ENCODE measurements at regions not wholly inside any gene's neighbourhood (a gene's known extent, or its start where the extent isn't known, plus 50 kb on each side); places are given as distances from the start of the nearest gene placed in this dataset.

GRCh38 chr16:76835339-76835738 lies 355.7 kb upstream of the MON1B start:
- Mint-ChIP-seq H3K27ac (no peak overlapping the region), H3K4me3 (no peak overlapping the region), H3K27me3 (ENCODE audit: low read depth, poor library complexity) (peaks cover 12% of the 10 kb centered on the region), H3K4me1 (no peaks in the 10 kb centered on the region), H3K9me3 (peaks cover 6% of the 10 kb centered on the region), H3K36me3 (ENCODE audit: low read depth) (no peaks in the 10 kb centered on the region)
- TF ChIP-seq CTCF (IDR thresholded peaks at IDR 0.05) = no peak
- no peak for DNase-seq

- Mint-ChIP-seq H3K27ac (no peak overlapping the region), H3K4me3 (no peak overlapping the region), H3K9me3 (peaks cover 6% of the 10 kb centered on the region), H3K27me3 (ENCODE audit: low read depth, poor library complexity) (peaks cover 12% of the 10 kb centered on the region), H3K4me1 (no peaks in the 10 kb centered on the region), H3K36me3 (ENCODE audit: low read depth) (no peaks in the 10 kb centered on the region)
- DNase-seq = no peak
- no peak for TF ChIP-seq CTCF (IDR thresholded peaks at IDR 0.05)
Observed at GRCh38 chr16:76835779-76836300, 355.1 kb upstream of the MON1B start.

- H3K36me3 Mint-ChIP-seq (ENCODE audit: low read depth) = no peaks in the 10 kb centered on the region
- no peak overlapping the region for H3K27ac Mint-ChIP-seq
- no peak for TF ChIP-seq CTCF (IDR thresholded peaks at IDR 0.05)
- H3K27me3 Mint-ChIP-seq (ENCODE audit: low read depth, poor library complexity) = peaks cover 11% of the 10 kb centered on the region
- peaks cover 6% of the 10 kb centered on the region for H3K9me3 Mint-ChIP-seq
- no peak overlapping the region for H3K4me3 Mint-ChIP-seq
- no peak for DNase-seq
- no peaks in the 10 kb centered on the region for H3K4me1 Mint-ChIP-seq
Observed at GRCh38 chr16:76837872-76838271, 353.1 kb upstream of the MON1B start.

- H3K4me1 Mint-ChIP-seq = no peaks in the 10 kb centered on the region
- H3K27ac Mint-ChIP-seq = no peak overlapping the region
- H3K36me3 Mint-ChIP-seq (ENCODE audit: low read depth) = no peaks in the 10 kb centered on the region
- DNase-seq = no peak
- H3K9me3 Mint-ChIP-seq = peaks cover 13% of the 10 kb centered on the region
- no peak for TF ChIP-seq CTCF (IDR thresholded peaks at IDR 0.05)
- no peak overlapping the region for H3K4me3 Mint-ChIP-seq
- peaks cover 3% of the 10 kb centered on the region for H3K27me3 Mint-ChIP-seq (ENCODE audit: low read depth, poor library complexity)
Observed at GRCh38 chr16:76854234-76854633, 336.8 kb upstream of the MON1B start.

GRCh38 chr16:76856112-76856511 lies 334.9 kb upstream of the MON1B start:
- DNase-seq = no peak
- Mint-ChIP-seq H3K27me3 (ENCODE audit: low read depth, poor library complexity) (peaks cover 11% of the 10 kb centered on the region), H3K9me3 (peaks cover 13% of the 10 kb centered on the region), H3K4me3 (no peak overlapping the region), H3K4me1 (no peaks in the 10 kb centered on the region), H3K36me3 (ENCODE audit: low read depth) (no peaks in the 10 kb centered on the region), H3K27ac (no peak overlapping the region)
- TF ChIP-seq CTCF (IDR thresholded peaks at IDR 0.05) = no peak

- H3K9me3 Mint-ChIP-seq = peaks cover 13% of the 10 kb centered on the region
- H3K4me3 Mint-ChIP-seq = no peak overlapping the region
- no peak for TF ChIP-seq CTCF (IDR thresholded peaks at IDR 0.05)
- H3K36me3 Mint-ChIP-seq (ENCODE audit: low read depth) = no peaks in the 10 kb centered on the region
- peaks cover 16% of the 10 kb centered on the region for H3K27me3 Mint-ChIP-seq (ENCODE audit: low read depth, poor library complexity)
- H3K27ac Mint-ChIP-seq = no peak overlapping the region
- H3K4me1 Mint-ChIP-seq = no peaks in the 10 kb centered on the region
- no peak for DNase-seq
Observed at GRCh38 chr16:76857402-76857801, 333.6 kb upstream of the MON1B start.
